ENCODE measurements at regions not wholly inside any gene's neighbourhood (a gene's known extent, or its start where the extent isn't known, plus 50 kb on each side); places are given as distances from the start of the nearest gene placed in this dataset.

DNA sequence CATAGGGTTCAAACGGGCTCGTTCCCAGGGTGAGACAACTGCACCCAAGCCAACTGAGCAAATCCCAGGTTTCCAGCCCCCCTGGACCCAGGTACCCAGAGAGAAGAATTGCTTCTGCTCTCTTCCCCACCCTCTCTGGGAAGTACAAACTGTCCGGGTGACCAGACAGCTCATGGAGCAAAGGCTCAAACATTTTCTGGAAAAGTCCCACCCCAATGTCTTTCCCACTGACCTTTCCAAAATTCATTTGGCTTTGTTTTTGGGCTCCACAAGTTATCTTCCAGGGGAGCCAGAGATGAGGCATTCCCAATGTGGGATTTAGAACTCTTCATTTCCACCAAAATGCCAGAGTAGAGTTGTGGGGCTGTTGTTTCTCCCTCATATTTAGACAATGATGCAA is 58.6 kb downstream of the PABIR2 start:
- TF ChIP-seq, protein P1, sequence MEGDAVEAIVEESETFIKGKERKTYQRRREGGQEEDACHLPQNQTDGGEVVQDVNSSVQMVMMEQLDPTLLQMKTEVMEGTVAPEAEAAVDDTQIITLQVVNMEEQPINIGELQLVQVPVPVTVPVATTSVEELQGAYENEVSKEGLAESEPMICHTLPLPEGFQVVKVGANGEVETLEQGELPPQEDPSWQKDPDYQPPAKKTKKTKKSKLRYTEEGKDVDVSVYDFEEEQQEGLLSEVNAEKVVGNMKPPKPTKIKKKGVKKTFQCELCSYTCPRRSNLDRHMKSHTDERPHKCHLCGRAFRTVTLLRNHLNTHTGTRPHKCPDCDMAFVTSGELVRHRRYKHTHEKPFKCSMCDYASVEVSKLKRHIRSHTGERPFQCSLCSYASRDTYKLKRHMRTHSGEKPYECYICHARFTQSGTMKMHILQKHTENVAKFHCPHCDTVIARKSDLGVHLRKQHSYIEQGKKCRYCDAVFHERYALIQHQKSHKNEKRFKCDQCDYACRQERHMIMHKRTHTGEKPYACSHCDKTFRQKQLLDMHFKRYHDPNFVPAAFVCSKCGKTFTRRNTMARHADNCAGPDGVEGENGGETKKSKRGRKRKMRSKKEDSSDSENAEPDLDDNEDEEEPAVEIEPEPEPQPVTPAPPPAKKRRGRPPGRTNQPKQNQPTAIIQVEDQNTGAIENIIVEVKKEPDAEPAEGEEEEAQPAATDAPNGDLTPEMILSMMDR (conservative IDR thresholded peaks at IDR 0.05 in 1 of 2, IDR thresholded peaks at IDR 0.05 in 1 of 2; ENCODE audit: extremely low read depth in 1 of 2, insufficient read depth in 1 of 2, low read depth in 1 of 2, low read length in 2 of 2): no peak
- TF ChIP-seq EZH2 (IDR thresholded peaks at IDR 0.05; ENCODE audit: borderline replicate concordance, low read length): no peak

All from mammary epithelial cell (primary cell).